NCI-H128 (cell line): ENCODE measurements at regions not wholly inside any gene's neighbourhood (a gene's known extent, or its start where the extent isn't known, plus 50 kb on each side); places are given as distances from the start of the nearest gene placed in this dataset.
A peak's percentile ranks its signal among the peaks of the same experiment; 100 is the strongest.
"Not testable (repeated sequence)": the region's sequence is repeated elsewhere in the genome, so short reads cannot be mapped to it uniquely, and the experiment has no call there.

Experiments
- DNase-seq: peaks from one replicate; lab custom pipeline; 2025; ENCODE audit not compliant: unreplicated experiment; lab: John Stamatoyannopoulos, UW

GRCh38 chr12:29029484-29029883 is 119.6 kb upstream of the FAR2 start:
- not testable (repeated sequence) for DNase-seq

DNA sequence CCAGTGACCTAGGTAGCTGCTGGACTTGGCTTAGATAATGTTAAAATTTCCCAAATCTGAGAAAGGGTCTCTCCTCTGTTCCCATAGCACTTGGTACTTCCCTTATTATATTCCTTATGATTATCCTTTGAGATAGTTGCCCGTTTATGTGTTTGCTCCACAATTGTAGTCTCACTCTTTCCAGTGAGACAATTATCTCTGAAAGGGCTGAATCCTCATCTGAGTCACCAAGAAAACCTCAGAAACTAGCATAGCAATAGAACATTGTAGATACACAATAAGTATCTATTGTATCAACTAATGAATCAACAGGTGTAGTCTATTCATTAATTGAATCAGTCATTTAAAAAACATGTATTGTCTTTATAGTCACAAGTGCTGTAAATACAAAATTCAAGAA is 119.1 kb upstream of the FAR2 start:
- DNase-seq: no peak

GRCh38 chr12:29032446-29032845 is 116.6 kb upstream of the FAR2 start:
- DNase-seq: no peak

DNA sequence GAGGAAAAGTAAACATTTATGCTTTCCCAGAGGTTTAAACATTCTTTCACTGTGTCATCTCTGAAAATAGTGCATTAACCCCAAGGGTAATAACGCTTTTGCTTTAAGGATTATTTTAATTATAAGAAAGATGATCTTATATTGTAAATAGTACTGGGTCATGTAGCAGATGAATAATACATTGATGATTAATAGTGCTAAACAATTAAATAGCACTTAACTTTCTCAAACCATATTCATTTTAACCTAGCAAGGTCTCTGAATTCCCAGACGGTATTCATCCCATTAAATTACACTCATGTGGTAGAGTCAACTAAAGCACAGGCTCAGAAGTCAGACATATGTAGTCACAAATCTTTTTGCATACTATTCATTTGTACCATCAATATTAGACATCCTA is 115.6 kb upstream of the FAR2 start:
- no peak for DNase-seq

- DNase-seq: no peak
Observed at GRCh38 chr12:29035112-29035511, 114.0 kb upstream of the FAR2 start.

- DNase-seq: no peak
Observed at GRCh38 chr12:29039013-29039412, 110.1 kb upstream of the FAR2 start.

- DNase-seq: no peak
Observed at GRCh38 chr12:29041621-29042020, 107.5 kb upstream of the FAR2 start.

DNA sequence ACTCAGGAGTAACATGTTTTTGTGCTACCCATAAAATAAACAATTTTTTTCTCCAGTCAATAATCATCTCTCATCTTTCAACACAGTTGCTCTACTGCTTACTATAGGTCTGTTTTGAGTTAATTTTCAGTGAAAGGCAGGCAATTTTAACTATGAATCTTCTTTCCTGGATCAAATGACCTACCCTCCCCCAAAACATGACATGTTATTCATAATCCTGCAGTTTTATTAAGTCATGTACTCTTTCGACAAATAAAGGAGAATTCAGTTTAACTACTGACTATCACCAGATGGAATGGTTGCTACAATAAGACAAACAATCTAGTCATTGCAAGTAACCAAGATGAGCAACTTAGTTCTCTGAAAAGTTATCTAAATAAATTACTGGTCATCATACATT is 106.0 kb upstream of the FAR2 start:
- DNase-seq: no peak

DNA sequence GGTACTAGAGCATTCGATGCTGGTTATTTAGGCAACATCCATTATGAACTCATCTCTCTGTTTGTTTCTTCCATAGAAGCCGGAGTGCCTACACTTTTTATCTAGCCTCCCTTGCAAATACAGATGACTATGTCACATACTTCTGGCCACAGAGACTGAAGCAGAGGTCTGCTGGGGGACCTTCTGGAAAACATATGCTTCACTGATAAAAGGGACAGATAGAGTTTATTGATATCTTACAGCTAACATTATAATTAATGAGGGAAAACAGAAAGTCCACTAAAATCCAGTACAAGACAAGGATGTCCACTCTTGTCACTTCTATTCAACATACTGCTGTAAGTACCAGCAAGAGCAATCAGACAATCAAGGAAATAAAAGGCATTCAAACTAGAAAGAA is 104.3 kb upstream of the FAR2 start:
- no peak for DNase-seq

GRCh38 chr12:29048787-29049186 is 100.3 kb upstream of the FAR2 start:
- no peak for DNase-seq

DNA sequence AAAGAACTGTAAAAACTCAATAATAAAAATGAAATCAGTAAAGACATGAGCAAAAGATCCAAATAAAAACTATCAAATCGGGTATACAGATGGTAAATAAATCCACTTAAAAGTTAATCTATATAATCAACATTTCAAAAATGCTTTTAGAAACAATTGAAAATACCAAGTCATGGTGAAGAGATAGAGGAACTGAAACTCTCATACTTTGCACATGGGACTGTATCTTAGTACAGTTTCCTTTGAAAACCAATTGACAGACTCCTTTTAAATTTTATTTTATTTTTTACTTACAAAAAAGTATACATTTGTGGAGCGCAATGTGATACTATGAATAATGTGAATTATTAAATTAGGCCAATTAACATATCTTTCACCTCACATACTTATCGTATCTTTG is 98.6 kb upstream of the FAR2 start:
- no peak for DNase-seq

GRCh38 chr12:29051221-29051620 is 97.9 kb upstream of the FAR2 start:
- no peak for DNase-seq

DNA sequence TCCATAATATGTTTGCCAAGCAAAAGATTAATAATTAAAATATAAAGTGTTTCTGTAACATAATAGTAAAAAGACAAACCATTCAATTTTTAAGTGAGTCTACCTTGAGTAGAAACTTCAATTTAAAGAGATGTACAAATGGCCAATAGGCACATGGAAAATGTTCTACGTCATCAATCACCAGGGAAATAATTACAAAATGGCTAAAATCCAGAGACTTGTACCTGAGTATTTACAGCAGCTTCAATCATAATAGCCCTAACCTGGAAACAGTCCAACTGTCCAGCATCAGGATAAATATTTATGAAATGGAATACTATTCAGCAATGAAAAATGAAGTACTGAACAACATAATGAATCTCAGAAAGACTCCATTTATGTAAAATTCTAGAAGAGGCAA is 95.5 kb upstream of the FAR2 start:
- no peak for DNase-seq

GRCh38 chr12:29054858-29055663 is 94.0 kb upstream of the FAR2 start:
- no peak for DNase-seq

GRCh38 chr12:29066011-29066588 is 83.0 kb upstream of the FAR2 start:
- no peak for DNase-seq

DNA sequence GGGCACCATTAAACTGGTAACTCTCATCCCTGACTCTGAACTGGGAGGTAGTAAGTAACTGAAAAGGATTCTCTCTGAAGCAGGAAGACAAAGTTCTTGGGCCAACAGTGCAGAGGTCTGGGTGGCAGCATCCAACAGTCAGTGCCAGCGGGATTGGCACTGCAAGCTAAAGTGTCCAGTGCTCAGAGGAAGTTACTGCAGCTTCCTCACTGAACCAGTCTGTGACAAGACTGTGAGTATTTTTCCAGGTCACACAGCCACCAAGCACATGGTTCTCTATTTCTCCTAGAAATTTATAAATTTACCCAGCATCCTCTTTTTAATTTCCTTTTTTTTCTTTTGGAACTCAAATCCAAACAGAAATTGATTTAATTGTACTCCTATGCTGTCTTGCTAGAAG is 81.6 kb upstream of the FAR2 start:
- no peak for DNase-seq

DNA sequence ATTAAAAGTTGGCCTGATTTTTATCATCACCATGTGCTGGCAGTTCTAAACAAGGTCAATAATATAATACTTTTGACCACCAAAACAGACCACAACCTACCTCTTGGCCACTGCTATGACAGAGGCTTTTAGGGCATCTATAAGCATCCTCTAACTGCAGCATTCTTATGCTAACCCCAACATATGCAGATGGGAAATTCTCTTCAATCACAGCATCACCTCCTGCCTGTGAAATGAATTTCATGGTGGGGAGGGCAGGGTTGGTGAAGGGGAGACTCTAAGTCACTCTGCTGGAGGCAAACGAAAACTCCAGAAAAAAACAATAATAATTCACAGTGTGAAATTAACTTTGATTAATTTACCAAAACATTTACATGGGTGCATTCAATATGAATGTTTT is 78.8 kb upstream of the FAR2 start:
- no peak for DNase-seq

- DNase-seq: no peak
Observed at GRCh38 chr12:29071099-29071498, 78.0 kb upstream of the FAR2 start.

DNA sequence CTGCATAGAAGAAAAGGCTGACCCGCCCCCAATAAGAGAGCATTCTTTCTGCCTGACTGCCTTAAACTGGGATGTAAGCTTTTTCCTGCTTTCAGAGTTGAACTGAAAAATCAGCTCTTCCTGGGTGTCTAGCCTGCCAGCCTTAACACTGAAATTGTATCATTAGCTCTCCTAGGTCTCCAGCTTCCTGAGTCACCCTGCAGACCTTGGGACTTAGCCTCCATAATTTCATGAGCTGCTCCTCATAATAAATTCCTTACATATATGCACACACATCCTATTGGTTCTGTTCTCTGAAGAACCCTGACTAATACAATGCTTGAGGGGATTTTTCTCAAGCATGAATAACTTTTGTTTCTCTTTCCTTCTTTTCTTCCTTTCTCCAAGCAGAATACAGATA is 76.4 kb upstream of the FAR2 start:
- no peak for DNase-seq

- peak; percentile 34 for DNase-seq
Observed at GRCh38 chr12:29073631-29074239, 75.3 kb upstream of the FAR2 start.

- no peak for DNase-seq
Observed at GRCh38 chr12:29081101-29081500, 68.0 kb upstream of the FAR2 start.

- DNase-seq: no peak
Observed at GRCh38 chr12:29082522-29082921, 66.6 kb upstream of the FAR2 start.
